Medulla oblongata (tissue), 1 donor: ENCODE measurements at regions not wholly inside any gene's neighbourhood (a gene's known extent, or its start where the extent isn't known, plus 50 kb on each side); places are given as distances from the start of the nearest gene placed in this dataset.

Experiments used
- DNase-seq: peaks from one replicate; pipeline ENCODE4 v3.0.0-alpha.2; 2015; ENCODE audit errors: extremely low spot score

DNA sequence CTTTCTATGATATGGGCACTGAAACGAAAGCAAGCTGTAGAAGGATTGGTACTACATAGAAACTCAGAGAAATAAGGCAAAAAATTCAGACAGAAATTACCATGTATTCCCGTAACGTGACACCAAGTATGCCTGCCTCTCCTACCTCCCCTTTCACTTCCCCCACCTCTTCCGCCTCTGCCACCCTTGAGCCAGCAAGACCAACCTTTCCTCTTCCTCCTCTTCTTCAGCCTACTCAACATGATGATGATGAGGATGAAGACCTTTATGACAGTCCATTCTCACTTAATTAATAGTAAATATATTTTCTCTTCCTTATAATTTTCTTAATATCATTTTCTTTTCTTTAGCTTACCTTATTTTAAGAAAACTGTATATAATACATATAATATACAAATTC is 188.1 kb upstream of the VGLL2 start:
- no peak for DNase-seq

GRCh38 chr6:117078624-117079023 is 186.7 kb upstream of the VGLL2 start:
- DNase-seq, result no peak

DNA sequence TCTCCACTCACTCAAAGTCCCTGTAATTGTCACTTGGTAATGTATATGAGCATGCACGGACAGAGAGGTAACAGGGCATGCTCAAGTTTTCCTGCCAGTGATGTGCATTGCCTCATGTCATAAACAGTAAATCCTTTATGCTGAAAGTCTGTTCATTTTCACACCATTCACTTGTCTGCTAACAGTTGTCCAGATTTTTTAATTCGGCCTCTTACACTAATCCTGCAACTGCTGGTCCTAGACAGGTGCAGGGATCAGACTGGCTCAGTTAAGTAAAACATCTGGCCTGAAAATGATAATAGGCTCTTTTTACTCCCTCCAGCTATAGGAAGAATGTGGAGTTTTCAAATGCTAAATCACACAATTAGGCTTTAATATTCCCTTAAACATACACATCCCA is 185.4 kb upstream of the VGLL2 start:
- DNase-seq, result no peak

GRCh38 chr6:117089604-117090003 is 175.8 kb upstream of the VGLL2 start:
- DNase-seq, result no peak

DNA sequence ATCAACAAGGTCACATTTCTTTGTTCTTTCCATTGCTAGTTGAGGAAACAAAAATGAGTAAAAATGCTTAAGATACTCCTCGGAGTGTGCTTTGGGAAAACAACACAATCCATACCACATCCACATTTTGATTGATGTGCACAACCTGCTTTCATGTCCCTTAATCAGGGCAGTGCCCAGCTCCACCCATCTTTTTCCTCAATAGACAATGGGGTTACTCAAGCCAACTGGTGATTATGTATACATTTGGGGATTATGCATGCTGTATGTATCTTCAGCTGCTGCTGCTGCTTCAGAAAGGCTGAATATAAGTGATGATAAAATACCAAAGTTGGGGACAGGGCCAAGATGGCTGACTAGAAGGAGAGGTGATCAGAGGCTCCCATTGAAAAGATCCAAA is 155.2 kb upstream of the VGLL2 start:
- DNase-seq, result no peak

GRCh38 chr6:117110737-117111136 is 154.6 kb upstream of the VGLL2 start:
- DNase-seq, result no peak

DNA sequence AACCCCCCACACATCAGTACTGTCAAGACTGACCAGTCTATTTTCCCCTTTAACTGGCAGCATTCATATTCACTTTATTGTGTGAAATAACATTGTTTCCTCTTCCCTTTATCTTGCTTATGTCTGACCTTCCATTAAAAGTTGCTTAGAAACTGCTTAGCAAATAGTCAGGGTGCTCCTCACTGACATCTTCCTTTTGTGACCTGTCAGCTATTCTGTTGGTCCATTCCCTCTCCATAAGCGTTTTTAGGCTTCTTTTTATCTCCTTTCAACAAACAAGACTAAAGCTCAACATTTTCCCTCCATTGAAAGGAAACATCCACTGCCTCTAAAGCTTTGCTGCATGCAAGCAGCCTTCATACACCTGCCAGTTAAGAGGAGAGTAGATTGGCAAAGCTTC is 147.7 kb upstream of the VGLL2 start:
- DNase-seq, result no peak

- no peak for DNase-seq
Measured at GRCh38 chr6:117118490-117118889, 146.9 kb upstream of the VGLL2 start.

DNA sequence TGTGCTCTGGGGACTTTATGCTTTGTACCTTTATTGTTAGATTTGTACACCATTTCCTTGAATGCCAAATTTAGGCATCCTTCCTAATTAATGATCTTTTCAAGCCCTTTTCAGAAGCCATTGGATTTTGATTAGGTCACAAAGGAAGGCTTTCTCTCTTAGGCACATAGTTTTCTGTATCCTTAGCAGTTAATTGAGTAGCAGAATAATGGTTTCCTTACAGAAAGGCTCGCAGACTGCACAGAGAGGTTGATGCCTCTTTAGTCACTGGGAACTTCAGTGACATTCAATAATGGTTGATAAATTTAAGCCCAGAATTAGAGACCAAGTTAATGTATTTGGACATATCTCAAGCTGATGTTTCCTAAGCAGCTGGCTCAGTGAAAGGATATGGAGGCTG is 139.1 kb upstream of the VGLL2 start:
- no peak for DNase-seq

DNA sequence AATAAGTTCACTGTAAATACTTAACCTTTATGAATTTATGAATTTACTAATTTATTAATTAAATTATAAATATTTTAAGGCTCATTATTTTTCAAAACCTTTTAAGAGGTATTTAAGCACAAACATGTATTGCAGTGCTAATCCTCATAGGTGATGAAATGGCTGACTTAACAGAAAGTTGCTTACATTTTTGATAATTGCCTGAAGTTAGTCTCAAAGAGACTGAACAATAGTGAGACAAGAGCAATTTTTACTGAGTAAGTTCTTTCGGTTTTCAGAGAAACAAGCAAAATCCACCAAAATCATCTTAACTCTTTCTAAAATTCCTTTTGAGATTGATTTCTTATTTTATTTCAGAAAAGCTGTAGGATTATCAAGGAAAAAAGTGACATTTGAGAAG is 137.3 kb upstream of the VGLL2 start:
- DNase-seq, result no peak

GRCh38 chr6:117130125-117130524 is 135.2 kb upstream of the VGLL2 start:
- no peak for DNase-seq

DNA sequence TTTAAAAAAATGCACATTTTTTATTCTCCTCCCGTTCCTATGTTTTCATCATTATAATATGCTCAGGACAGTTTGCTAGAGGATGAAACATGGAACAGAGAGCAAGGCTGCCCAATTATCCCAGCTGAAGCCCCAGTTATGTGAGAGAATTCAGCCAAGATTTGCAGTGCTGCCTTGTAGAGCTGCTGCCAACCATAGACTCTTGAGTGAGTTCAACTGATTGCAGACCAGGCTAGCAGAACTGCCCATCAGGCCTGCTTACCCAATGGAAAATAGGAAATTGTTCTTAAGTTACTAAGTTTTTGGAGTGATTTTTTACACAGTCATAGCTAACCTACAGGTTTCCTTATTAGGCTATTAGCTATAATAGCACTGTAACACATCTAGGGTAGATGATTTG is 128.7 kb upstream of the VGLL2 start:
- no peak for DNase-seq

DNA sequence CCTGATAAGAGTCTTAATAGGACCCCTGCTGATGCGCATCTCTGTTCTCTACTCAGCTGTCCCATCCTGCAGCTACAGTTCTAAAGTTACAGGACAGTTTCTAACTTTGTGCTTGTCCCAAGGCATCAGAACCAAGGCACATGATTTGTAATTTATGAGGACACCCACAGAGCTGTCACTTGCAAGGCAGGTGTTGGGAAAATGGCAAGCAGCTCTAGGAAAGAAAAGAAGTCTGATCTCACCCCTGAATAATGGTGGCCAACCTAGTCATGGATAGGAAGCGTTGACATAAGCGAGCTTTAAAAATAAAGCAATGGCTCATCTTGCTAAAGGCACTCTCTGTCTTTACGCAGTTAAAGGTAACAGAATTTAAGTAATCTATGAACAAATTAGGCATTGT is 127.6 kb upstream of the VGLL2 start:
- no peak for DNase-seq

DNA sequence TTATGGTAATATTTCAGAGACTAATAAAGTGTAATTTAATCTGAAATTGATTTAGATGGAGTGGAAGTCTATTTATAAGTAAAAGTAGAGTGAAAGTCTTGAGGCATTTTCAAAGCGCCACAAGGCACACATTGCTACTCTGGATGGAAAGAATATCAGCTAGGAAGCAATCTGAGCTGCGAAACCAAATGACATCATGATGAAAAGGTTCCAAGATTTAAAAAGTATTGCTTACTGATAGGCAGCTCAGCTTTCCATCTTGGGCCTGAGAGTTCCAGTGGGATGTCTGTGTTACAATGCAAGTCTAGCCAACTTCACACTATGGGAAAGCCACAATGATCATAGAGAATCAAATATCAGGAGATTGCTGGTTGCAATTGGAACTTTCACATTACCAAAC is 126.9 kb upstream of the VGLL2 start:
- DNase-seq, result no peak

DNA sequence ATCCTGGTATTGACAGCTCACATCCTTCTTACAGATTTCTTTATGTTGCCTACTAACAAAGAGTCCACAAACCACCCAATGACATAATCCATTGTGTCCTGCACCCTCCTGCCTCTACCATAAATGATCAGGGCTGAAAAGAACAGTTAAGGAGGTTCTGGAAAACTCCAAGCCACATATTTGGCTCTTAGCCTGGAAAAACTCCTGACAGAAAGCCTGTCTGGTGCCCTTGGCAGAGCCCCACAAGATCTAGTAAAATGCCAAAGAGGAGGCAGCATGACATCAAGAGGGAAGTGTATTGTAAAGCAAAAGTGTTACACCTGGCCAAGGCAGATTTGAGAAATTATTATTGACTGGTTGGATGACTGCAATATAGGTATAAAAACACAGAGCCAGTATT is 126.4 kb upstream of the VGLL2 start:
- DNase-seq, result peak; percentile 62

- no peak for DNase-seq
Measured at GRCh38 chr6:117142142-117142541, 123.2 kb upstream of the VGLL2 start.

DNA sequence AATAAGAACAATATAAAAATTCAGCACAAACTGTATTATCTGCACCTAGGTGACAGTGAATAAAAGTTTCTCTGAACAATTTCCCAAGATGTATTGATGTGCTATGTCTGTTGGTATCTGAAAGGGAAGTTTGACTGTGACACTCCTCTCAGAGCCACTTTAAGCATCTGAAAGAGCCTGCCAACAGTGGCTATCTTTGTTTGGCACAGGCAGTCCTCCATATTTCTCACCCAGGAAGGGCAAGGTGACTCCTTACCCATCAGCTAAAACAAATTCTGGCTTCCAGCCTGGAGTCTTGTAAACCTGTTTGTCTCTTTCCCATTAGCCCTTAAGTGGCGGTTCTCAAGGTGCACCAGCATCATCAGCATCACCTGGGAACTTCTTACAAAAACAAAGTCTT is 122.4 kb upstream of the VGLL2 start:
- DNase-seq, result no peak

- no peak for DNase-seq
Measured at GRCh38 chr6:117143647-117144046, 121.7 kb upstream of the VGLL2 start.

GRCh38 chr6:117145940-117146339 is 119.4 kb upstream of the VGLL2 start:
- no peak for DNase-seq

GRCh38 chr6:117149324-117149723 is 116.0 kb upstream of the VGLL2 start:
- DNase-seq, result no peak

- no peak for DNase-seq
Measured at GRCh38 chr6:117156741-117157140, 108.6 kb upstream of the VGLL2 start.

GRCh38 chr6:117157448-117157847 is 107.9 kb upstream of the VGLL2 start:
- DNase-seq, result no peak

DNA sequence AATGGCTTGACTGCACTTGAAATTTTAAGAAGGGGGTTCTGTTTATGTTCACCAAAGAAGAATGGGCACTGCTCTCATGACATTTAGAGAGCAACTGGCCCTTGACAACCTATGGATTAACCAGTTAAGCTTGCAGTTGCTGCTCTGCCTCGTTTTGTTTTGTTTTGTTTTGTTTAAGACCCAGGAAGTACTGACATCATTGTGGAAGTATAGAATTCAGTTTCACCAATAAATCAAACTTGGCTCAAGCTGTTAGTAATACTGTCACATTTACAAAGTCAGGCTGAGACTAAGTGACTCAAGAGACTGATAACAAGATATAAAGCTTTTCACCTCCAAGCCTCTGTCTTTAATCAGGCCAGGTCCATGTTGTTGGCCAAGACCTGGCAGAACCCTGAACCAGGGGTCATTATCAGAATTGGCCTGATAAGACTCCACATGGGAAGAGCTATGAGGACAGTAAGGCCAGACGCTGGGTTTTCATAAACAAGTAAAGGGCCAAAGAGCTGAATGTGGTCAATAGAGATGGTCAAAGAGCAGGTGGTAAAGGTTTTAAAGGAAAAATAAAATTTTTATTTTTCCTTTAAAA is 99.4 kb upstream of the VGLL2 start:
- DNase-seq, result no peak

DNA sequence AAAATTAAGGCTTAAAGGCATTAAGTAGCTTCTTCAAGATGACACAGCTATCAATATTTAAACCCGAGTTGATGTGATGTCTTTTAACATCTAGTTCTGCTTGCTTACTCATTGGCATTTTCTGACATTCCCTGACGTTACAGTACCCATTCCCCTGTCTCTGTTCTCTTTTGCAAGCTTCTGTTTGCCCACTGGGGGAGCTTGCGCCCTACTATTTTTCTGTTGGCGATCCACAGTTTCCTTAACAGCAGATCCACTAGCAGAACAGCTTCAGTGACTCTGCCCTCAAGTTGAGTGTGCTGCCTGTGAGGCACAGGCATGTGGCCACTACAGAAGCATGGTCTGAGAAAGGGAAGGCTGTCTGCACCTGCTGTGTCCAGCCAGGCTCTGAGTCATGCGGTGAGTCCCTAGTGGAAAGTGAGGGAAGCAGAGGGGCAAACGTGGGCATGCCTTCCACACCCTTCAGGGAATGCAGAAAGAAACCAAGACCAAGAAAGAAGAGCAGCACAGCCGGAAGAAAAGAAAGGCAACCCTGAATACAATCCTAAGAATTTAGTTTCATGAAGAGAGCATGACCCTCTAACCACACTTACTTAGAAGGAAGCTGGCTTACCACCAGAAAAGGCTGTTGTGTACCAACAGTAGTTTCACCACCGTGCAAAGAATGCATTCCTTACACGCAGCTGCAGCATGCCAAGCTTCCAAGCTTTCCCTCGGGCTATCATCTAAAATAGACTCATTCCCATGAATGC is 97.7 kb upstream of the VGLL2 start:
- DNase-seq, result no peak
